HG03520 (cell line): ENCODE measurements at regions not wholly inside any gene's neighbourhood (a gene's known extent, or its start where the extent isn't known, plus 50 kb on each side); places are given as distances from the start of the nearest gene placed in this dataset.

Experiments
- ATAC-seq: cut with Tn5 transposase; IDR thresholded peaks from one replicate; pipeline ENCODE4 v1.9.1; 2021; ENCODE audit warnings: mild to moderate bottlenecking, moderate library complexity; ENCODE audit not compliant: unreplicated experiment

DNA sequence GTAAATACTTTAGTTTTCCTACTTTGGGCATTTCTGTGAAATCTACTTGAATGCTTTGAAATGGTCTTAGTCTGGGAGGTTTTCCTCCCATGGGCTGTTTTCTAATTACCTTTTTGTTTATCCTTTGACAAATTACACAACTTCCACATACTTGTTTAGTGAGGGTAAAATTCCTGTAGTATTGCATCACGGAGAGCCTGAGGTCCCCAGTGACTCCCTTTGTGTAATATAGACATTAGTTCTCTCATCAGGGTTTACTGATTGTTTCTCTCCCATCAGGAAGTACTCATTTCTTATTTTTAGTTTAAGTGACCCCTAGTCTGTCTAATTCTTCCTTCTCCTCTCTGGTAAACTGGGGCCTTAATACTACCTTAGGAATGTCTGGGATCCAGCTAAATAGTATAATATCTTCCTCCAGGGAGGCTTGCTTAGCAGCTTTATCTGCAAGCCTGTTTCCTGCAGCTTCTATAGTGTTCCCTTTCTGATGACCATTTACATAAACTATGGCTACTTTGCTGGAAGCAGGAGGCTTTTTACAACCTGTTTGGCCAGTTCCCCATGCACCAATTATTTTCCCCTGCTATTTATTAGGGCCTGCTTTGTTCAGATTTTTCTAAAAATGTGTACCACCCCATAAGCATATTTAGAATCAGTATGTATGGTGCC, 87.2 kb upstream of the XCR1 start:
- no peak for ATAC-seq

- no peak for ATAC-seq
These were observed 86.3 kb upstream of the XCR1 start for GRCh38 chr3:46113608-46114007.

DNA sequence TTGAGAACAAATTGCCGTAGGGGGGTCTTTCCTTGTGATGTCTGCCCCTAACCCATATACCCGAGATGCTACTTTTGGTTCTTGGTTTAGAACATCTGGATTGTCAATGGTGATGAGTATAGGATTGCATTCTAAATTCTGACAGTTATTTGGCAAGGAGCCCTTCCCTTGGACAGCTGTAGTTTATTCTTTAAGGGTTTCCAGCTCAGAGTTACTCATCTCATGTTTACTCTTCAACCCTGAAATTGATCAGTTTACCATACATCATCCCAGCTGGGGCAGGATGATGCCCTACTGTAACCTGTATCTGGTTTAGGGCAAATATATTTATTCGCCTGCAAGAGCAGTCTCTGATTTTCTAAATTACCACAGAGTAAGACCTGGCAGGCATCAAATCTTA, 85.7 kb upstream of the XCR1 start:
- ATAC-seq = no peak

DNA sequence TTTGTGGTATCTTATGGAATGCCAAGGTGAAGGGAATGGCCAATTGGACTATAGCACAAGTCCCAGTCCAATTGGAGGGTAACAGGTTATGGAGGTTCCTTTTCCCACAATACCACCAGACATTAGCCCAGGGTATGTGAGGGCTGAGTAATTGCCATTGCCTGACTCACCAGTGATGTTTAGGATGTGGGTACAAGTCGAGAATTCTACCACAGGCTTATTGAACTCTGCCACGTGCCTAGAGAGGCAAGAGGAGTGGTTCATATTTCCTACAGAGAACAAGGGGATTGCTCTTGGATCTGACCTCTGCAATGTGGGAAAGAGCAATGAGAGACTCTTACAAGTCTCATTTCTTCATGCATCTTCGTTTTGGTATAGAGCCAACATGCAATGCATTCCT, 85.0 kb upstream of the XCR1 start:
- ATAC-seq = no peak

DNA sequence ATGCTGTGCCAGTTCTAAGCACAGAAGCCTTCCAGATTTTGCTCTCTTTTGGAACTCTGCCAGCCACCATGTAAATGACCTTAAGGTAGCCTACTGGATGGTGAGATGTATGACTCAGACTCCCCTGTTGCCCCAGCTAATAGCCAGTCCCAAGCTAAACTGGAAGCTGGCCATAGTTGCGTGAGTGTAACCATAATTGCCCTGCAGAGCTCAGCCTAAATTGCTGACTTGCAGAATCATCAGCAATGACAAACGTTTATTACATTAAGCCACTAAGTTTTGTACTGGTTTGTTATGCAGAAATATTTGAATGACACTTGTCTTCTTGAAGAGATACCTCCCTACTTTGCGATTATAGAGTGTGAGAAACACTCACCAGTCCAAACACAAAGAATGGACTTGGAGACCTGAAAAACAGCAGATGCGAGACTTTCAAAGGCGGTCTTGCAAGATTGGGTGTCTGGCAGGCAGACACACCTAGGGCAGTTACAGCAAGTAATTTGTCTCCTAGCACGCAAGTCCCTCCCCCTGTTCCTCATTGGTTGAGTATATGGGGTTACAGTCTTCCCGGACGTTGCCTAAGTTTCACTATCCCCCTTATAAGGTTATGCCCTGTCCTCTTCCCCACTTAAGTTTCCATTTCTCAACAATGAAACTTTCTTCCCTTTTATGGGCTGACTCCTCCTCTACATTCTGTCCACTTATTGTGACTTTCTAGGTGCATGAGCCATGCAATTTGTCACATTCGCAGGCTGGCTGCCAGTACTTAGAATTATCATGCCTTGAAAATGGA, 83.6 kb upstream of the XCR1 start:
- no peak for ATAC-seq

GRCh38 chr3:46107682-46108081, 80.4 kb upstream of the XCR1 start:
- ATAC-seq = no peak

GRCh38 chr3:46105306-46105919, 78.1 kb upstream of the XCR1 start:
- no peak for ATAC-seq

- no peak for ATAC-seq
These were observed 77.4 kb upstream of the XCR1 start for GRCh38 chr3:46104706-46105105.

GRCh38 chr3:46102780-46103130, 75.5 kb upstream of the XCR1 start:
- no peak for ATAC-seq

DNA sequence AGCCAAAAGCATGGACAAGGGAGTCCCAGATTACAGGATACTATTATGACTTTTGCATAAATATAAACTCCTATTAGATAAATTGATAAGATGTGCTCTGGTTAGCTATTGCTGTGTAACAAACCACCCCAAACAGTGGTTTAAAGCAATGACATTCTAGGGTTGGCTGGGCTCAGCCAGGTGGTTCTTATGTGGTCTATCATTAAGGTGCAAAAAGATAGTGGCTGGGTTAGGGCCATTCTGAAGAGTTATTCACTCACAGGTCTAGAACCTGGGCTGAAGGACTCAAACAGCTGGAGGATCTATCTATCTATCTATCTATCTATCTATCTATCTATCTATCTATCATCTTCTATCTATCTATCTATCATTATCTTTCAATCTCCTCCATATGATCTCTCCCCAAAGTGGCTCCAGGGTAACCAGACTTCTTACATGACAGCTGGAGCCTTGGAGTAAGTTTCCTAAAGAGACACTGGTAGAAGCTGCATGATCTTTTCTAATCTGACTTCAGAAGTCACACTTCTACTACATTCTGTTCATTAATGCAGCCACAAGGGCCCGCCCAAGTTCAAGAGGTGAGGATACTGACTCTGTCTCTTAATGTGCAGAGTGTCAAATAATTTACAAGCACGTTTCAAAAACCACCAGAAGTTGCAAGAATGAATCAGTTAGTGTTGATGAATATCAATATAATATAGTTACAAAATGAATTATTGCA, 74.9 kb upstream of the XCR1 start:
- no peak for ATAC-seq

GRCh38 chr3:46100812-46101211, 73.5 kb upstream of the XCR1 start:
- no peak for ATAC-seq

GRCh38 chr3:46098319-46098761, 71.1 kb upstream of the XCR1 start:
- no peak for ATAC-seq

- no peak for ATAC-seq
These were observed 70.5 kb upstream of the XCR1 start for GRCh38 chr3:46097691-46098241.

DNA sequence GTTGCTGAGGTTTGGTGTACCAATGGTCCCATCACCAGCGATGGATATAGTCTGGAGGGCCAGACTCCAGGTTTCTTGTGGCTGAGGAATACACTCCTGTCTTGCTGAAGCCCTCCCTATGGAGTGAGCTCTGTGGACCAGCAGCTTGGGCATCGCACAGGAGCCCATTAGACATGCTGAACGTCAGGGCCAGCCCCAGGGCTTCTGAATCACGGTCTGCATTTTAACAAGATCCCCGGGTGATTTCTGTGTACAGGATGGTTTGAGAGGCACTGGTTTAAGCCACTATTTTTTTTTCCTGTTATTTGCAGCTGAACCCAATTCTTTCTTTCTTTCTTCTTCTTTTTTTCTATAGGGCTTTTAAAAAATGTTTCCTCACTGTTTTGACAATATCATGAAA, 69.5 kb upstream of the XCR1 start:
- no peak for ATAC-seq

DNA sequence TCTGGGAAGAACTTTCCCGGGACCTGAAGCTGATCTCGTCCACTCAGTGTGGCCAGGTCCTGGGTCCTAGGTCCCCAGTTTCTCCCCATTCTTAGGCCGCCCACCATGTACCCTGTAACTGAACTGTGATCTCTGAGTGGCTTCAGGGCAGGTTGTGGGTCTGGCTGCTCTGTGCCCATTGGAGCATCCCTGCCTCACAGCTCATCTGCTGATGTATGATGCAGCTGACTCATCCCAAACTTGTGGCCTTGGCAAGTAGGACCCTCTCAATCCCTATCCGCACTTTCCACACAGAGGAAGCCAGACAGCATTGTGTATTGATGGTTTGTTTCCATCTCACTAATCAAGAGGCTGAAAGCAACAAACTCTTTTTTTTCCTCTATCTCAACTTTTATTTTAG, 69.1 kb upstream of the XCR1 start:
- ATAC-seq = no peak

DNA sequence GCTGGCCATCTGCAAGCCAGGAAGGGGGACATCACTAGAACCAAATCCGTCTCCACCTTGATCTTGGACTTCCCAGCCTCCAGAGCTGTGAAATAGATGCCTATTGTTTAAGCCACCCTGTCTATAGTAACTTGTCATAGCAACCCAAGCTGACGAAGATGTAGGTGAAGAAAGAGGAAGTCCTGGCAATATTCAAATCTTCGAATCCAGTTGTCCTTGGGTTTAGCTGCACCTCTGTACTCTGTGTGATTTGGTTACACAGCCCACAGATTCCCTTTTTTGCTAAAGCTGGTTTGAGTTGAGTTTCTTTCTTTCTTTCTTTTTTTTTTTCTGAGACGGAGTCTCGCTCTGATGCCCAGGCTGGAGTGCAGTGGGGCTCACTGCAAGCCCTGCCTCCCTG, 68.0 kb upstream of the XCR1 start:
- peak; percentile 57 for ATAC-seq

DNA sequence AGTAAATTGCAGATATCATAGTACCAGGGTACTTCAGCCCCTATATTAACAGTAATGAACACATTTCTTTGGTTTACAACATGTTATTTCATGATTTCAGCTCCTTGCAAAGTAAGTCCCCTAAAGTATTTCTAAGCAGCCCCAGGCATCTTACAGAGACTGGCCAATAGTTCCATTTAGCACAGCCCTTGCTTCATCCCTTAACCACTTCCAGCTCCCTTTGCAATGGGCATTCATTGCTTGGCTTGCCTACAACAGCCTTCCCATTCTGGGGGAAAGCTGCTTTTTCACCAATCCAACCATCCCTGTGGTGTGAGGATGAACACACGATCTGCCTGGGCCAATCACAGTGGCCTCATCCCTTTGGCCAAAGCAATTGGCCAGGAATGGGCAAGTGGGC, 67.2 kb upstream of the XCR1 start:
- ATAC-seq = no peak

GRCh38 chr3:46093966-46094365, 66.7 kb upstream of the XCR1 start:
- ATAC-seq = no peak

- no peak for ATAC-seq
These were observed 66.2 kb upstream of the XCR1 start for GRCh38 chr3:46093327-46093942.

GRCh38 chr3:46092702-46093080, 65.4 kb upstream of the XCR1 start:
- no peak for ATAC-seq
